HG02852 (cell line): ENCODE measurements at regions not wholly inside any gene's neighbourhood (a gene's known extent, or its start where the extent isn't known, plus 50 kb on each side); places are given as distances from the start of the nearest gene placed in this dataset.

ENCODE experiments used
- ATAC-seq: cut with Tn5 transposase; IDR thresholded peaks from one replicate; pipeline ENCODE4 v1.9.1; 2021; ENCODE audit warnings: mild to moderate bottlenecking, moderate library complexity; ENCODE audit not compliant: unreplicated experiment

DNA sequence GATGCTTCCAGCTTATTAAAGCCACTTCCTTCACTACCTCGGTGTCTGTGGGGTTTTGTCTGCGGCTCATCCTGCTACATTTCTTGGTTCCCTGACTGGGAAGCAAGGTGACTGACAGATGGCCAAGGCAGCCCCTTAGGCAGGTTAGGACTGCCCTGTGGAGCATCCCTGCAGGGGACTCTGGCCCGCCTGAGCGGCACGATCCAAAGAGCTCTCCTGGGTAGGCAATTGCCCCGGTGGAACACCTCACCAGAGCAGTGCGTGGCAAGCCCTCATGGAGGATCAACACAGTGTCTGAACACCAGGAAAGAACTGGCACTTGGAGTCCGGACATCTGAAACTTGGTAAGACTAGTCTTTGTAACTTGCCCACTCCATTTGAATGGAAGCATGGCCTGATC is 1143.4 kb downstream of the ARAP2 start:
- no peak for ATAC-seq

DNA sequence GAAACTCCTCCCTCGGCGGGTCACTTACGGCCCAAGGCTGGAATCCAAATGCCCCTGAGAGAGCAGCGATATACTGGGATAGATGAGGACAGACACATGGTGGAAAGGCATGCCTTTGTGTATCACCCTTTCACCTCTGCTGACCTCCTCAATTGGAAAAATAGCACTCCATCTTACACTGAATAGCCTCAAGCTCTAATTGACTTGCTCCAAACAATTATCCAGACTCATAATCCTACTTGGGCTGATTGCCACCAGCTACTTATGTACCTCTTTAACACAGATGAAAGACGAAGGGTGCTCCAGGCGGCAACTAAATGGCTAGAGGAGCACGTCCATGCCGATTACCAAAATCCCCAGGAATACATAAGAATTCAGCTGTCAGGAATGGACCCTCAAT is 1142.2 kb downstream of the ARAP2 start:
- no peak for ATAC-seq

DNA sequence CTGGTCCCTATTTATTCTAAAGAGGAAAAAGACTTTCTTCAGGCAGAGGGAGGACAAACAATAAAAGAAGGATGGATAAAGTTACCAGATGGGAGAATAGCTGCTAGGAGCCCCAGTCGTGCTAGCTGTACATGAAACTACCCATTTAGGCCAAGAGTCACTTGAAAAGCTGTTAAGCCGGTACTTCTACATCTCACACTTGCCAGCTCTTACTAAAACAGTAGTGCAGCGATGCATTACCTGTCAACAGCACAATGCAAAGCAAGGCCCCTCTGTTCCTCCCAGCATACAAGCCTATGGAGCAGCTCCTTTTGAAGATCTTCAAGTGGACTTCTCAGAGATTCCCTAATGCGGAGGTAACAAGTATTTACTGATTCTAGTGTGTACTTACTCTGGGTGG is 1138.8 kb downstream of the ARAP2 start:
- no peak for ATAC-seq

DNA sequence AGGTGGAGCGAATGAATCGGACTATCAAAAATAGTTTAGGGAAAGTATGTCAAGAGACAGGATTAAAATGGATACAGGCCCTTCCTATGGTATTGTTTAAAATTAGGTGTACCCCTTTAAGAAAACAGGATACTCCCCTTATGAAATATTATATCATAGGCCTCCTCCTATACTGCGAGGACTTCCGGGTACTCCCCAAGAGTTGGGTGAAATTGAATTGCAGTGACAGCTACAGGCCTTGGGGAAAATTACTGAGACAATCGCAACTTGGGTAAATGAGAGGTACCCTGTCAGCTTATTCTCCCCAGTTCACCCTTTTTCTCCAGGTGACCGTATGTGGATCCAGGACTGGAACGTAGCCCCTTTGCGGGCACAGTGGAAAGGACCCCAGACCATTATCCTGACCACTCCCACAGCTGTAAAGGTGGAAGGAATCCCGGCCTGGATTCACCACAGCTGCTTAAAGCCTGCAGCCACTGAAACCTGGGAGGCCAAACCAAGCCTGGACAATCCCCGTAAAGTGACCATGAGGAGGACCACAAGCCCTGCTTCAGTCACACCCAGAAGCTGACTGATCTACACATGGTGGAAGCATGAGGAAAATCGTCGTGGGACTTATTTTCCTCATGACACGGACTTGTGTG is 1138.1 kb downstream of the ARAP2 start:
- no peak for ATAC-seq

DNA sequence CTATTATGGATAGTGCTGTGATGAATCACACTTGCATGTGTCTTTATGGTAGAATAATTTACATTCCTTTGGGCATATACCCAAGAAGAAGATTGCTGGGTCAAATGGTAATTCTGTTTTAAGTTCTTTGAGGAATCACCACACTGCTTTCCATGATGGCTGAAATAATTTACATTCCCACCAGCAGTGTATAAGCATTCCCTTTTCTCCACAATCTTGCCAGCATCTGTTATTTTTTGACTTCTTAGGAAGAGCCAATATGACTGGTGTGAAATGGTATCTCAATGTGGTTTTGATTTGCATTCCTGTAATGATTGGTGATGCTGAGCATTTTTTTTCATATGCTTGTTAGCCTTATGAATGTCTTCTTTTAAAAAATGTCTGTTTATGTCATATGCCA is 1120.2 kb downstream of the ARAP2 start:
- no peak for ATAC-seq

DNA sequence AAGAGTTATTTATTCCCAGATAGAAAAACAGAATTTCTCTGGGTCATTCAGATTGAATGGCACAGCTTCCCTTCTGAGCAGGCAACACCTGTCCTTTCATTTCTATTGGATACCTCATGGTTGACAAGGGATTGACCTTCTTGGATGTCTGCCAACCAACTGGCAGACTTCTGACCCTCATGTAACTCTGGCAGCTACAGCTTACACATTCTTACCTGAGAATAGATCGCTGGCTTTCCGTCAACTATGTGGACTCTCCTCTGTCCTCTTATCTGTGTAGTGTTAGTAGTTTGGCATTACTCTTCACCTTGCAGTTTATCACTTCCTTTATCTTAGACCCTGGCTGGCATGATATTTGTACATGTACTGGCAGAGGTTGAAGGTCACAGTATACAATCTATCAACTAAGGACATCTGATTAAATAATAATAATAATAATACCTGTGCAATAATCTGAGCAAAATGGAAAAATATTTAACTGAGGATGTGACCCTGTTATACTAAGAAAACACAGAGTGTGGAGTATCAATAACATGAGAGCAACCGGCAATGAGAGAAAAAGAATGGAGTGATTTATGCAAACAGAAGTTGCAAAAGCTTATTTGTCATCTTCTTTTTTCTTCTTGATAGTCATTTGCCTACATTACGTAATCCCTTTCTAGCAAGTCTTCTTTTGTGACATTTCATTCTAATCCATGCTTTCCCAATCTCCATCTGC is 1118.2 kb downstream of the ARAP2 start:
- no peak for ATAC-seq

DNA sequence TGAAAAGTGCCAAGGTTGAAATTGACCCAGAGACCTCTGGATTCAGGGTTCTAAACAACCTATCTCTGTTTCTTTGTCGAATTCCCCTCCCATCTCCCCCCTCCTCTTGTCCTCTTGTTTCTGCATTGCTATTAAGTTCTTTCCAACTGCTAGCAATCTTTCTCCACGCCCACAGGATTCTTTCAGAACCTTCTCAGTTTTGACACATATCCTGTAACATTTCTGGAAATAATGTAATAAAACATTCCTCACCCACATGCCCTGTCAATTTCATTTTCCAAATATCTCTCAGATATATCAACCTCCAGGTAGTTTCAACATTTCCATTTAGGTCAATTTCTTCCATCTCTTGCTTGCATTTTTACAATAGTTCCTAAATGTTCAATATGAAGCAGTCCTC is 1105.9 kb downstream of the ARAP2 start:
- ATAC-seq, result no peak

DNA sequence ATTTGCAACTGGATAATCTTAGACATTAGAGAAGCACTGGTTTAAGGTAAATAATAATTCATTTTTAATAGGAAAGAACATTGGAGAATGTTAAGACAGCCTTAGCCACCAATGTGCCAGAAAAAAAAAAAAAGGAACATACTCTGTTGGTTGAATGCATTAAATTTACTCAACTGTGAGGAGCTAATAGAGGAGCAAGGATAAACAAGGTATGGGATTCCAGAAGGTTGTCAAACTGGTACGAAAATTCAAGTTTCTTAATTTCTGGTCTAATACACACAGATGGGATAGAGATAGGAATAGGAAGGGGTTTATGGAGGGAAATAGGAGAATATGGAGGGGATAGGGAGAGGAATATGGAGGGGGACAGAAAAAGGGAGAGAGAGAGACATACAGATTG is 1096.6 kb downstream of the ARAP2 start:
- ATAC-seq, result no peak

DNA sequence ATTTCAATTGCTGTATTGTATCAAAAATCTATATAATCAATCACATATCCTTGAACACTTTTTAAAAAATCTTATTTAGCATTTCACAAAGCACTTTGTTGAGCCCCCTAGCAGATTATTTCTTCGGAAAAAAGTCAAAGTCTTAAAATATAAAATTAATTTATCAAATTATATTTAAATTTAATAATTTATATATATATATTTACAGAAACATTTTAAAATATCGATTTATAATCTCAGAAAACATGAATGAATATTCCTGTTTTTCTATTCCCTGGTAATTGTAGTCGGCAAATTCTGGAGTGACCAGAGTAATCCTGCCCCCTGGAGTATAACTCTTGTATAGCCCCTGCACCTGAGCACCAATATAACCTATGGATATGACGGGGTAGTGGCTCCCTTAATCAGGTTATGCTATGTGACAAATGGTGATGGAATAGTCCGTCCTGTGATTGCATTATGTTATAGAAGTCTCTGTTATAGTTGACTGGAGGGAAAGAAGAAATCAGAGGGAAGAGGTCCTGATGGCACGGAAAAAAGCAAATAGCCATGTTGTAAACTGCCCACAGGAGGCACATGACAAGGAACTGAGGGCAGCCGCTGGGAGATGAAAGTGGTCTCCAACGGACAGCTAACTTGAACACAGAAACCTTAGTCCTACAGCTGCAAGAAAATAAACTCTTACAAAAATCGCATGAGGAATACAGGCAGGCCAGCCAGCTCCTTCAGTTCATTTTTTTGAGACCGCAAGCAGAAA is 1092.3 kb downstream of the ARAP2 start:
- ATAC-seq, result no peak

DNA sequence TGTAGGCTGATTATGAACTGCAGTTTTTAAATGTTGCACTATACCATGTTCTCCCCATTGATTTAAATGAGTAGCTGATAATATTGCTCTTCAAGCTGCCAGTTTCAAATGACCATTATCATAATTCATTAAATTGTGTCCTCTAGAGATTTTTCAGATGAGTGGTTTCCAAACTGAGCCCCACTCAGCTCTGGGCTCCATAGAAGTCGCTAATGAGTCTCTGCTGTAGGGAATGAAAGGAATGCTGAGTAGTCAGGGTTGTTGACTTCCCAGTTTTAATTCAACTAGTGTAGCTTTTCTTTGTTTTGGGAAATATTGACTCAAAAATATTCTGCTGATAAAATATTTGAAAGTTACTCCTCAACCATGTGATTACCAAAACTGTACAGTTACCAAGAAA is 1081.1 kb downstream of the ARAP2 start:
- no peak for ATAC-seq

DNA sequence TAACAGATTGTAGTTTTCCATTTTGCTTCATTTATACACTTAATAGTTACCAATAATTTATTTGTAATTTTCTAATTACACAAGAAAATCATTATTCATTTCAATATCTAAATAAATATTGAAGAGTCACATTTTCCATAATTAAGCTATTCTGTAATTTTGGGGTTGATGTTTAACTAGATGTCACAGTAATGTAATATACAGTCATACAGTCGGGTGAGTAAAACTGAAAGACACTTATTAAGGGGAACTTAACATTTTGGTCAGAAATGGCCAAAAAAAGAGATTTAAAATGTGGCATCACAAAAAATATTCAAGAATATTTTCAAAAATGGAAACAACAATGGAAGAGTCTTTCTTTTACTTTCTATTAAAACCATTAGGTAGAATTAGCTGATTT is 1080.3 kb downstream of the ARAP2 start:
- no peak for ATAC-seq

DNA sequence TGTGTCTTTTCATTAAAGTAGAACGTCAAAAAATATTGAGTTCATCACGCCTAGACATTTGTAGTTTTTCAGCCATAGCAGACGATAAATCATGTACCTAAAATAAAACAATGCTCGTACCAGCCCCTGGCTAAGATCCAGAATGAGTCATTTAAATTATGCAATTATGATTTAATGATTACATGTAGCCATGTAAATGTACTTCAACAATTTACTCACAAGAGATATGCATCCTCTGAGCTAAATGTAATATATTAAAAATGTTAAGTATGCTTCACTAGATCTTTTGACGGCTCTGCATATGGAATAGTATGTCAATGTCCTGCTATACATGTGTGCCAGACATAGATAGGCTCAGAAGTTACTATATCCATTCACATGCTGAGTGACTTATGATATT is 1077.8 kb downstream of the ARAP2 start:
- ATAC-seq, result no peak

DNA sequence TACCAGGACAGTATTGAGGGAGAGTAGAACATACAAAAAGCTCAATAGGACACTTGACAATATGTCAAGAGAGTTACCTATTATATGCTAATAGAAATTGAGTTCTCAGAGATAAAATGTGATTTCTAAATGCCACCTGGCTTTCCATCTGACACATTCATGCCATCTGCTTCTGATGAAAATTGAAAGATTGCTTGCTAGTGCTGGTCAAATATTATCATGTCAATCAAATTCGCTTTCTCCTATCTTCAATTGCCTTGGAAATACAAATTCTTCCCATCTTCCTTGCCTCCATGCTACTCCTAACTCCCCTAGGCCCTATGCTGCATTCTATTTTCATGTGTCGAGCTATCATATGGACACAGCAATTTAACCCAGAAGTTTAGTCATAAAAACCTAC is 1076.9 kb downstream of the ARAP2 start:
- no peak for ATAC-seq

DNA sequence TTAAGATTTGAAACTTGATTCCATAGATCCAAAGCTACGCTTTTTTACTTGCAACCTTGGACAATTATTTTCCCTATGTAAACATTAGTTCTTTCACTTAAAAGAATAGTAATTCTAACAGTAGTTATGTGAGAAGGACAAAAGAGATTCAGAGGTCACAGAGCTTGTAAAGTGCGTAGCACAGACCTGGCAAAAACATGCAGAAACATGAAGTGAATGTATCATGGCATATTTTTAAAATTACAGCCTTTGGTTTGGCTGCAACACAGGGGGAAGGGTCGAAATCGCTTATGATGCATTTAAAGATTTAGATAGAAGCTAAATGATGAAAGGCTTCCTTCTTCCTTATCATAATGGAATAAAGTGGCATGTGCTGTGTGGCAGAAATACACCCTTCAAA is 1068.8 kb downstream of the ARAP2 start:
- no peak for ATAC-seq

DNA sequence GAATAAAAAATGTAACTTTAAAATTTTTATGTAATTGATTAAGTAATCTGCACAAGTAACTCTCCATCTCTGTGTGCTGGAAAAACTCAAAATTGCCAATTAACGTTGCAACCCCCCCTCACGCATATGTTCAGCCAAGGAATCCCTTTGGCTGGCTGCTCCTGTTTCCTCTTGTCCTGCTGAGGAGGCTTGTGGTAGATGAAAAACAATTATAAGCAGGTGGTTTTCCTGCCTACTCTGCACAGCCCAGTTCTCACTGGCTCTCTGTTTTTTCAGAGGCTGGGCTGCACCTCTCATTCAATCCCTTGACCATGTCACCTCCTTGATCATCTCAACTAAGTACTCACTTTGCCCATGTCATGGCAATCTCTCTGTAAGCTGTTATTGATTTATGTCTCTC is 1068.4 kb downstream of the ARAP2 start:
- no peak for ATAC-seq

DNA sequence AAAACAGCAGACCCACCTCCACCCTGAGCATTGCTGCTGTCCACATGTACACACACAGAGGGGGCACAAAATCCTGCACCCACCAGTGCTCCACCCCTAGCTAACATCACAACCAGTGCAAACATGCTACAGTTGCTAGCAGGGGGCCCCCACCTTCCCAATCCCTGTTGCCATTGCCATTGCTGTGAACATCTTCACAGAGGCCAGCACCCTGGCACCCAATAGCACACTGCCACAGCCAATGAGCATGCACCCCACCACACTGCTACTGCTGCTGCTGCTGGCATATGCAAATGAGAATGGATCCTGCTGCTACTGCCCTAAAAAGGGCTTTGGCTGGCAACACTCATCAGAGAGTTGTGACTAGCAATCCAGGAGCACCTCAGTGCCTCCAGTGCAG is 1061.9 kb downstream of the ARAP2 start:
- no peak for ATAC-seq

DNA sequence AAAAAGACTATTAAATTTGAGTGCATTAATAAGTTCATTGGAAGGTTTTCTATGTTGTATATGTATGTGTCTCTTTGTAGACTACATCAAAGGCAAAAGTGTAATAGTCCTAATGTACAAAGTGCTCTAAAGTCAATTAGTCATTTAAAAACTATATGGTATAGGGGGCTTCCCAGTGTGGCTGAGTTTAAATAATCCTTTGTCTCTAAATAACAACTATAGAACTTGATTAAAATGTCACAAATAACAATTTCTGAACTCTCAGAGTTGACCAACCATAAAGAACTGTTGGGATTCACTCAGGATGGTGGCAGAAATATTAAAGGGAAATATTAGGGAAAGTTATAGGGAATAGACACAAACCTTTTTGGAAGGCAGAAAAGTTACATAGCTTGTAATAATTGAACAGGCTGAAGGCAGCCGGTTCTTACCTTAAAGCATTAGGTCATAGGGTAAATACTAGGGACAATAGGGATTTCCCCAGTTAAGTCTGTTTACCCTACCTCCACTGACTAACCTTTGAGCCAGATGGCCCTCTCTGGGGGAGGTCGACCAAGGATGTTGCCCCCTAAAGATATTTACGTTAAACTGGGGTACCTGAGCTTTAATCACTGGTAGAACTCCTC is 1054.2 kb downstream of the ARAP2 start:
- ATAC-seq, result no peak

DNA sequence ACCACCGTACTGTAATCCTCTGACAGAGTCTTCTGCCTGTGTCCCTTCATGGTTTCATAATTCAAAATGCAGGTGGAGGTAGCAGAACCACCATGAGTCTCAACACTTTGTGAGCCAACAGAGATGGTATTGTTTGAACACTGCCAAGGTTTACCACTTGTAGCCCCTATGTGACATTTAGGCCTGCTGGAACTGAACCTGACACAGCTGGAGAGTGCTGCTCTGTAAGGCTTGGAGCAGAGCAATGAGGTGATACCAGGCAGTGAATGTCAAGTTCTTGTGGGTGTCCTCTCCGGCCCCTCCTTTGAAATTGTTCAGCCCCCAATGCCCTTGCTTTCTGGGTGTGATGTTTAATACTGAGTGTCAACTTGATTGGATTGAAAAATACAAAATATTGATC is 1042.9 kb downstream of the ARAP2 start:
- no peak for ATAC-seq

DNA sequence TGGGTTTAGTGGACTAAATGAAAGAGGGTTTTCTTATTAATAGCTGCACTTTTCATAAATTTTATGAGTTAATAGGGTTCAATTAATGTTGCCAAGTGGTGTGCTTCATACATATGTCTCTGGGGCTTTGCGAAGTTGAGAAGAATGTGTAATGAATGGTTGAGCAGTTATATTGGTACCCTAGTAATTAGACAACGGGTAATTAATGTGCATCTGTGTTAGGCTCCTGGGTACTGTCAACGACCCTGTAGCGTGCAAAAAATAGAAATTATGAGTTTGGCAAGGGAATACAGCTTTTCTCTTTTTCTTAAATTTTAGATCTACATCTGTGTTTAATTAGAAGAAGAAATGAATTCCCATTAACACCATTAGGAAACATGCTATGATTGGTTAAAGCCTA is 1027.7 kb downstream of the ARAP2 start:
- ATAC-seq, result no peak

DNA sequence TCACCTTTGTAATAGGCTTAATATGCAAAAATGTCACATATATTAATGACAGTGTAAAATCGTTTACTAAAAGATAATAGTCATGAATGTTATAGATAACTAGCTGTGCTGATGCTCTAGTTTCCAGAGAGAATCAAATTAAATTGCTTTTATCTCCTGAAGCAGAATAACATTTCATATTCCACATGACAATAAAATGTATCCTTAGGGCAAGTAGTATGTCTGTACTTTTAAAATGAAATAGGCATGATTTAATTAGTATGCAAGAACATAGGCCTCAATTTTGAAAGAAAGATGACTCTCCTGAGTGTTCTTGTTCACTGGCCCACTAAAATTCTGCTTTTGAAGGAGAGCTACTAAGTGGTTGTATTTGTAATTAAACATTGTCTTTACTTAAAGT is 1027.0 kb downstream of the ARAP2 start:
- ATAC-seq, result no peak

DNA sequence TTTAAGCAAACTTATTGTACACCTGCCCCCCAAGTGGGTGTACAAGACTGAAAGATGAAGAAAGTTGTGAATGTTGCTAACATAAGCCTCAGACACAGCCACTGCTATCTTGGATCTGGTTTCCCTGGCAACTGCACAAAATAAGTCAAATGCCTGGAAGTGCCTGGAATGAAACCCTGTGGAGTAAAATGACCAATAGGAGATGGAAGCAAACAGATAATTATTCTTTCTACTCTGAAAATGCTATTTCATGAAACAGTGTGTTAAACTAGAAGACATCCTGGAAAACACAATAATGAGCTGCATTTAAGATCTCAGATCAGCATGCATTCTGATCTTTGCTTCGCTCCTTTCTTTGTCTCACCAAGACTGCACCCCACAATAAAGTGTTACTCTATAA is 1016.0 kb downstream of the ARAP2 start:
- ATAC-seq, result no peak

DNA sequence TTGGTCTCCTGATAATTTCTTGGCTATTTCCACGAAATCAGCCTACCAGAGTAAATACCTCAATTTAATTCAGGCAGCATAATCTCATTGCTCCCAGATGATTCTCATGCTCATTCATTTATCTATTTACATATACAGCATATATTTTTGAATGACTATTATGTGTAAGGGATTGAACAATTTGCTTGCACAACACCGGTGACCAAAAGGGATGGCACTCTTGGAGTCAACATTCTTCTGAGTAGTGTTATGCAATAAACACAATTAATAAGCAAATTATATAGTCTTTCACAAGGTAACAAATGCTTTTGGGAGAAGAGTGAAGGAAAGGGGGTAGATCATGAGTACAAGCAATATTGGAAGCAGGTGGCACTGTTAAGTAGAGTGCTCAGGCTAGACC is 1015.3 kb downstream of the ARAP2 start:
- no peak for ATAC-seq
